GM12873 (cell line): ENCODE measurements at regions not wholly inside any gene's neighbourhood (a gene's known extent, or its start where the extent isn't known, plus 50 kb on each side); places are given as distances from the start of the nearest gene placed in this dataset.

Experiments
- TF ChIP-seq, protein P1 (sequence below): IDR thresholded peaks from 2 replicates; pipeline ENCODE4 v1.5.1; 2012; ENCODE audit warnings: low read depth, mild to moderate bottlenecking, moderate library complexity, low read length, control low read depth; ENCODE audit not compliant: insufficient read depth; ENCODE audit errors: missing control alignments

DNA sequence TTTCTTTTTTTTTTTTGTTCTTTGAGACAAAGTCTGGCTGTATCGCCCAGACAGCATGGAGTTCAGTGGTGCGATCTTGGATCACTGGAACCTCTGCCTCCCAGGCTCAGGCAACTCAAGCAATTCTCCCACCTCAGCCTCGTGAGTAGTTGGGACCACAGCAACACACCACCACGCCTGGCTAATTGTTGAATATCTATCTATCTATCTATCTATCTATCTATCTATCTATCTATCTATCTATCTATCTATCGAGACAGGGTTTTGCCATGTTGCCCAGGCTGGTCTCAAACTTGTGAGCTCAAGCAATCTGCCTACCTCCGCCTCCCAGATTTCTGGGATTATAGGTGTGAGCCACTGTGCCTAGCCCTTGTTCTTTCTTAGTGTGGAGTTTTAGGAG lies 143.3 kb upstream of the DPH6 start:
- TF ChIP-seq, protein P1, sequence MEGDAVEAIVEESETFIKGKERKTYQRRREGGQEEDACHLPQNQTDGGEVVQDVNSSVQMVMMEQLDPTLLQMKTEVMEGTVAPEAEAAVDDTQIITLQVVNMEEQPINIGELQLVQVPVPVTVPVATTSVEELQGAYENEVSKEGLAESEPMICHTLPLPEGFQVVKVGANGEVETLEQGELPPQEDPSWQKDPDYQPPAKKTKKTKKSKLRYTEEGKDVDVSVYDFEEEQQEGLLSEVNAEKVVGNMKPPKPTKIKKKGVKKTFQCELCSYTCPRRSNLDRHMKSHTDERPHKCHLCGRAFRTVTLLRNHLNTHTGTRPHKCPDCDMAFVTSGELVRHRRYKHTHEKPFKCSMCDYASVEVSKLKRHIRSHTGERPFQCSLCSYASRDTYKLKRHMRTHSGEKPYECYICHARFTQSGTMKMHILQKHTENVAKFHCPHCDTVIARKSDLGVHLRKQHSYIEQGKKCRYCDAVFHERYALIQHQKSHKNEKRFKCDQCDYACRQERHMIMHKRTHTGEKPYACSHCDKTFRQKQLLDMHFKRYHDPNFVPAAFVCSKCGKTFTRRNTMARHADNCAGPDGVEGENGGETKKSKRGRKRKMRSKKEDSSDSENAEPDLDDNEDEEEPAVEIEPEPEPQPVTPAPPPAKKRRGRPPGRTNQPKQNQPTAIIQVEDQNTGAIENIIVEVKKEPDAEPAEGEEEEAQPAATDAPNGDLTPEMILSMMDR = no peak

DNA sequence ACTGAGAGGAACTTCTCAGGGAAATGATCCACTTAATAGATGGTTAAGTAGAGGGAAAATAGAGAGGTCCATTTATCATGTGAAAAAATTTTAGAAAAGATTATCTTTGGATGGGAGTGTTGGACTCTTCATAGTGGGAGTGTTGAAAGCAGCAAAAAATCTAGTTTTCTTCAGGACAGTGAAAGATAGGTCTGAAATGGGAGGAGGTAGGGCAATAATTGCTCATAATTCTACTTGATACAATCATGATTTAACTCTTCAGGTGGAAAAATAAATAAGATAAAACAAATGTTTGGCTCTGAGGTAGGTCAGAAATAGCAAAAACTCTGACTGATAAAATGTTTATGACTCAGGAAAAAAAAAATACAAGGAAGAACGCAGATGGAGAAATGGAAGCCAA lies 144.1 kb upstream of the DPH6 start:
- TF ChIP-seq, protein P1 = no peak

DNA sequence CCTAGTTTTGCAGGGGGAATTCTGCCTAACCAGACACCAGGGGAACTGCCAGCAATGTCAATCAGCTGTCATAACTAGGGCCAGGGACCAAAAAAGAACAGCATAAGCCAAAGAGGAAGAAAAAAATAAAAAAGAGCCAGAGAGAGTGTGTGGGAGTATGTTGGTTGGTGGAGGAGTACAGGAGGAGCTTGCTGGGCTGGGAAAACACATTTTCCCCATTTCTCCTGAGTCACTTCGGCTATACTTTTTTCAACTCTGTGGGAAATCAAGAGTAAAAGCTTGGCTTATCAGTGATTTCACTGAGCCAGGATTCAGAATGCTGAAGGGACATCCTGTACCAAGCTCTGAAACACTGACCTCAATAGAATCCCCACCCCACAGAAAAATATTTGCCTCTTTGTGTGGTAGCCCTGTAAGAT lies 144.7 kb upstream of the DPH6 start:
- TF ChIP-seq, protein P1 = no peak

DNA sequence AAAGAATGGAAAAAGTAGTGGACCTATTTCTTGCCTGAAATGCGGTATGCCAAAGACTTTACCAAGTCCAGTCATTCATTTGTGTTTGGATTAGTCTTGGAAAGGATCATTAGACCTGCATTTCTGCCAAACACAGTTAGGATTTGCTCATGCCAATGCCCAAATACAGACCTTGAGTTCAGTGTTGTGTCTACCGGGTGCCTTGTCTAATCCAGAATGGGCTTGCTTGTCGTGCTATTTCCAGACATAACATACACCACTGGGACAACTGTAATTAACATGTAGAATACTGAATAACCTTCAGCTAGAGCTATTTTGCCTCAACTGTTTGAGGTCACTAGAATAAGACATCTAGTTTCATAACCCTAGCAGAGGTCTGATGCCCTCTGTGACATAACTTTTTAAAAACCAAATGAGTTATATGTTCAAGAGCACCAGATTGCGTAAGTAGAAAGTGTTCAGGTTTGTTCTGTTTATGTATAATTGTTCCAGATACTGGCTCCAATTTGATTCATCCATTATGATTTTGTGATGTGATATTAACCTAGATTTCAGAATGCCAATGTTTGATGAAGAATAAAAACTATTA lies 145.3 kb upstream of the DPH6 start:
- TF ChIP-seq, protein P1 = no peak

DNA sequence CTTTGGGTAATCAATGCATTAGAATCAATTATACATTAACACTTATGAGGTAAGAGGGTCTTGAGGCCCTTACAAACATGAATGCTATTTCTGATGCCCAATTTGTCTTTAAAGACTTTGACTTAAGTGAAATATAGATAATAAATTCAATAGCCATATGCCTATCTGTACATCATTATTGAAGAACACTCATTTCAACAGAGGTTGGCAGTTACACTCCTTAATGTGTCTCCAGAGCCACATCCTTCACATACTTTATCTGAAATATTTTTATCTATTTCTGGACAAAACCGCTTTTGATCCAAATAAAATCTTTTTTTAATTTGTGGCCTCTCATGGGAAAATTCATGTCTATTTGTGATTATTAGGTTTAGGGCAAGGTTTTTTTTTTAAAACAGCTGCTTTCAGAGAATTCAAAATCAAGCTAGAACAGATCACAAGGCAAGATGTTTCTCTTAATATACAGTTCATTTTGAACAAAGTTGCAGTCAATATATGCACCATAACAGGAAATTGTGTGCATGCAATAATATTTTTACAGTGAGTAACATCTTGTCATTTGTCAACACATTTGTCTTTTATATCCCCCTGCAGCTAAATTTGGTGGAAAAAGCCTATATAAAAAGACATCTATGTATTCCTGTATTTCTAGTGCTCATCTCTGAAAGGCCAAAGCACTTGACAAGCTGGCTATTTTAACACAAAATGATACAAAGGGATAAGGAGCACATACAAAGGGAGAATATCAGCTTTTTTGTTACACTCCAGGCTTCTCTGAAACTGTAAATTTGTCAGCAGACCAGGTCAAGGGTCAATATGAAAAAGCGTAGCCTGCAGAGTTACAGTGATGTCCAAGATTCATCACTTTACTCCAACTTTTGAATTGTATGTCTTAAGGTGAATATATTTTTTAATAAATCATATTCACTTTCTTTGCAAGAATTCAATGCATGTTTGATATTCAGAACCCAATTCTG lies 146.2 kb upstream of the DPH6 start:
- TF ChIP-seq, protein P1 = no peak

DNA sequence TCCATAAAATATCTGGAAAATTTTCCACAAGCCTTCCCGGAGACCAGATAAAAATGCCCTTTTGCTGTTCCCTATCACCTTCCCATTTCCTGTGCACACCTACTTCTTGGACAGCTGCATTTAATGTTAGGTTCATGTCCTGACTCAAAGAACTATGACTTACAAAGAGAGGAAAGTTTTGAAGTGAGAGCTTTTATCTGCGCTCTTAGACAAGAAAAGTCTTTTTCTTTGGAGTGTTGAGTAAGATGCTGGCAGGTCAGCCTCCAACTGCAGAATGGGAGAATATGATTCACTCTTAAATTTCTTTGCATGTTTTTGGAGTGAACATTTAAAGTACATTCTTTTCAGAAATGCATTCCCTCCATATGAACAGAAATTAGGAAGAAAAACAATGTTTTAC lies 147.3 kb upstream of the DPH6 start:
- TF ChIP-seq, protein P1 = no peak

DNA sequence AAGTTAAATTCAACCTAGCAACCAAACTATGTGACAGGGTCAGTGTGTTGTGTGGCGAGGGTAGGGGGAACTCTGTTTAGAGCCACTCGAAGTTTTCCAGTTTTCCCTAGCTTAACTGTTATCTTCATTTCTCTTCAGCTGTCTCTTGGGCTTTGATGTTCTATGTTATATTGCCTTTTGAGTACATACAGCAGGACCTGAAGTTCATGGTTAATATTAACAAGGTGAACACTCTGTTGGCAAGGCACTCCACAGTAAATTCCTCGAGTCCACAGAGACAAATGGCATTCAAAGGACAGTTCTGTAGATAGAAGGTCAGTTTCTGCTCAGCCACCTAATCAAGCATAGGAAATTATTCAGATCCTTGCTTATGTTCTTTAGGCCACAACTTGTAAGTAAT lies 147.9 kb upstream of the DPH6 start:
- TF ChIP-seq, protein P1 = no peak
